Thoracic aorta (tissue), 2 donors: ENCODE measurements at regions not wholly inside any gene's neighbourhood (a gene's known extent, or its start where the extent isn't known, plus 50 kb on each side); places are given as distances from the start of the nearest gene placed in this dataset.

ENCODE experiments used
- ATAC-seq: fragments of 150-250 bp; one replicate; pipeline ENCODE4 v1.8.0; 2017; ENCODE audit warnings: low read depth; ENCODE audit not compliant: insufficient number of reproducible peaks, low FRiP score
- DNase-seq: peaks from one replicate; pipeline ENCODE4 v3.0.0-alpha.2; 2020; ENCODE audit warnings: low spot score
- H3K27ac ChIP-seq, 2 donors: fragments of 200-600 bp; sonication (generic); 1 replicate in 1 of 2; 2 replicates in 1 of 2; pipeline ENCODE4 v1.5.1; 2016; ENCODE audit warnings: mild to moderate bottlenecking in 2 of 2, moderate library complexity in 2 of 2
- H3K27me3 ChIP-seq: fragments of 200-600 bp; sonication (generic); replicated peaks from 2 replicates; pipeline ENCODE4 v1.6.0; 2016; ENCODE audit warnings: mild to moderate bottlenecking; ENCODE audit not compliant: insufficient read depth
- H3K36me3 ChIP-seq: fragments of 200-600 bp; sonication (generic); one replicate; pipeline ENCODE4 v1.5.1; 2016
- H3K4me1 ChIP-seq, 2 donors: fragments of 200-600 bp; sonication (generic); 1 replicate in 1 of 2; 2 replicates in 1 of 2; pipeline versions ENCODE4 v1.5.1 to v1.6.0; 2016; ENCODE audit warnings: low read depth in 2 of 2, mild to moderate bottlenecking in 1 of 2; ENCODE audit not compliant: control insufficient read depth in 1 of 2
- H3K4me3 ChIP-seq: fragments of 200-600 bp; sonication (generic); 2 replicates; pipeline ENCODE4 v1.5.1; 2016; ENCODE audit warnings: mild to moderate bottlenecking
- H3K9me3 ChIP-seq: fragments of 200-600 bp; sonication (generic); 2 replicates; pipeline ENCODE4 v1.5.1; 2016
- TF ChIP-seq, protein P1 (sequence below): fragments of 200-600 bp; sonication (generic); IDR thresholded peaks from one replicate; pipeline ENCODE4 v1.5.1; 2019; ENCODE audit warnings: antibody characterized with exemption

DNA sequence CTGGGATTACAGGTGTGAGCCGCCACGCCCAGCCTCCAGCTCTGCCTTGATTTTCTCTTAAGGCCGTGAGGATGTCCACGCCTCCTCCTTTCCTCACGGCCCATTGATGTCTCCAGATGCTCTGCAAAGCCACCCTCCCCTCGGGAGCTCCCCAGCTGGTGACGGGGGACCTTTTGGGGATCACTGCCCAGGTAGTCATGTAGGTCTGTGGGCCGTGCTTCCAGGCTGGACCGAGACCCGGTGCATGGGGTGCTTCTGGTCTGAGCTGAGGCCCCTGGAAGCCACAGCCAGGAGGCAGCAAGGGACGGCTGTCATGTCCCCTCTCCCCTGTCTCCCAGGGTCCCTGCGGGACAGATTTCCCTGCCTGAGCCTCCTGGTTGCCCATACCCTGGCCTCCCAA, 277.8 kb downstream of the SEC14L1 start:
- Histone ChIP-seq H3K4me3 (no peak overlapping the region), H3K9me3 (no peaks in the 10 kb centered on the region), H3K36me3 (no peaks in the 10 kb centered on the region), H3K27ac (no peak overlapping the region), H3K27me3 (no peaks in the 10 kb centered on the region), H3K4me1 (peaks cover 17 to 40% of the 10 kb centered on the region in 2 donors)
- DNase-seq (no peak), ATAC-seq (no peak)
- TF ChIP-seq, protein P1, sequence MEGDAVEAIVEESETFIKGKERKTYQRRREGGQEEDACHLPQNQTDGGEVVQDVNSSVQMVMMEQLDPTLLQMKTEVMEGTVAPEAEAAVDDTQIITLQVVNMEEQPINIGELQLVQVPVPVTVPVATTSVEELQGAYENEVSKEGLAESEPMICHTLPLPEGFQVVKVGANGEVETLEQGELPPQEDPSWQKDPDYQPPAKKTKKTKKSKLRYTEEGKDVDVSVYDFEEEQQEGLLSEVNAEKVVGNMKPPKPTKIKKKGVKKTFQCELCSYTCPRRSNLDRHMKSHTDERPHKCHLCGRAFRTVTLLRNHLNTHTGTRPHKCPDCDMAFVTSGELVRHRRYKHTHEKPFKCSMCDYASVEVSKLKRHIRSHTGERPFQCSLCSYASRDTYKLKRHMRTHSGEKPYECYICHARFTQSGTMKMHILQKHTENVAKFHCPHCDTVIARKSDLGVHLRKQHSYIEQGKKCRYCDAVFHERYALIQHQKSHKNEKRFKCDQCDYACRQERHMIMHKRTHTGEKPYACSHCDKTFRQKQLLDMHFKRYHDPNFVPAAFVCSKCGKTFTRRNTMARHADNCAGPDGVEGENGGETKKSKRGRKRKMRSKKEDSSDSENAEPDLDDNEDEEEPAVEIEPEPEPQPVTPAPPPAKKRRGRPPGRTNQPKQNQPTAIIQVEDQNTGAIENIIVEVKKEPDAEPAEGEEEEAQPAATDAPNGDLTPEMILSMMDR = no peak

DNA sequence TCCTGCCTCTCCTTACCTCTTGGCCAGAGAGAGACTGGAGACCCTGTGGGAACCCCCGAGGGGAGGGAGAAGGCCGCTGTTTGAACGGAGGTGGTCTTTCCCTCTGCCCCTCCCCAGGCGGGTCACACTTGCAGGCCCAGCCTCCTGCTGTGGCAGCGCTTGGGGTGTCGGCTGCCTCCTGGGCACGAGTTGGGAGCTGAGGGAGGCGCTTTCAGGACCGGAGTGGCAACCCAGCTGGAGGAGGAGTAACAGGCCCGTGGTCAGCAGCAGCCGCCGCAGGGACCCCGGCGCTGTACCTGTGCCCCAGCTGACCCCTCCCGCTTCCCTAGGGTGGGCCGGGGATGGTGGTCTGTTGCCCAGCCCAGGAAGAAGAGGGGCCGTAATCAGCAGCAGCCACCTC, 278.3 kb downstream of the SEC14L1 start:
- H3K4me1 ChIP-seq = peaks cover 18 to 43% of the 10 kb centered on the region in 2 donors
- H3K36me3 ChIP-seq = no peaks in the 10 kb centered on the region
- no peak for DNase-seq
- H3K27ac ChIP-seq = no peak overlapping the region
- no peak overlapping the region for H3K4me3 ChIP-seq
- no peaks in the 10 kb centered on the region for H3K9me3 ChIP-seq
- TF ChIP-seq, protein P1 = no peak
- no peaks in the 10 kb centered on the region for H3K27me3 ChIP-seq
- ATAC-seq = no peak

DNA sequence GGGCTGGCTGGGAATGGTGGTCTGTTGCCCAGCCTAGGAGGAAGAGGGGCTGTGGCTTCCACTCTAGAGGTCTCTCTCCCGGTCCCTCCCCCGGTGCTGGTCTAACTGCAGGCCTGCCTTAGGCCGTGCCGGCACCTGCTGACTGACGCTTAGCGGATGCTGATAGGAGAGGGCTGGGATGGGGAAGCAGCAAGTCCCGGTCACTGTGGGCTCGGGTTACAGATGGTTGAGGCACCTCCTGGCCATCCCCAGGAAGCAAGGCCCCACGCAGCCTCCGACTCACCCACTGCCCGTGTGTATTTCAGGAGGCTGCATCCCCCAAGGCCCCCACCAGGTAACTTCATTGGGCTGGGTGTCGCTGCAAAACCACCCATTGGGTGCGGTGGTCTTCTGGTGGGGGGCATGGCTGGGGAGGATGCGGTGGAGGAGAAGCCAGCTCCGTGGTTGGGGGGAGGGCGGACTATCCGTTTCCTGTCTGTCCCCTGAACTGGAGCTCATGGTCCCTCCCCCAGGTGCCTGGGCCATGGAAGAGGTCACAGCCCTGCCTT, 278.9 kb downstream of the SEC14L1 start:
- peaks cover 24 to 48% of the 10 kb centered on the region in 2 donors for H3K4me1 ChIP-seq
- DNase-seq (no peak), ATAC-seq (no peak)
- no peaks in the 10 kb centered on the region for H3K9me3 ChIP-seq
- H3K27ac ChIP-seq = no peak overlapping the region
- no peak overlapping the region for H3K4me3 ChIP-seq
- TF ChIP-seq, protein P1 = no peak
- no peaks in the 10 kb centered on the region for H3K27me3 ChIP-seq
- no peaks in the 10 kb centered on the region for H3K36me3 ChIP-seq

DNA sequence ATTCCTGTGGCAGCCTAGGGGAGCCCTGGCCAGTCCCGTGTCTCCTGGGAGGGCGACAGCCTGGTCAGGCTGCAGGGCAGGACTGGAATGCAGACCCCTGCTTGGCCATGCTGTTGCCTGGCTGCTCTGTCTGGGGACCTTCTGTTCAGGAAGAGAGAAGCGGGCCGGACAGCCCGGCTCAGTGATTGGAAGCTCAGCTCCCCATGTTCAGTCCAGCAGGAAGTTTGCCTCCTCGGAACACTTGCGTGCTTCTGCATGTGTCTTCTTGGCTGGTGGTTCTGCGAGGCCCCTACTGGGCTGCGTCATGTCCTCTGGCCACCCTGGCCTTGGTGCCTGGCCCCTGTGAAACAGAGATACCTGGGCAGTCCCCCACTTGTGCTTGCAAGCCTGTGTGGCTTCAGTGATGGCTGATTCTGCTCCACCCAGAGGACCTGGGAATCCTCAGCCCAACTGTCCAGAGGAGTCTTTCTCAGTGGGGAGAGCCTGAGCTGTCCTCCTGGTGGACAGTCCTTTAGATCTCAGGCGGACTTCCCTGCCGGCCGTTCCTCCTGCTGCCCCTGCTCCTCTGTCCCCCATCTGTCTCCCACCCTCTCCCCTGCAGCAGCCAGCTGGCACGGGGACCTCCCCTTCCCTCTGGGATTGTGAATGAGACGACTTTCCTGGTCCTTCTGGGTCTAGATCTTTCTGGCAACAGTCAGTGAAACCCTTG, 279.5 kb downstream of the SEC14L1 start:
- TF ChIP-seq, protein P1 = no peak
- Histone ChIP-seq H3K4me1 (peaks cover 30 to 55% of the 10 kb centered on the region in 2 donors), H3K36me3 (no peaks in the 10 kb centered on the region), H3K27me3 (no peaks in the 10 kb centered on the region), H3K4me3 (no peak overlapping the region), H3K27ac (no peak overlapping the region), H3K9me3 (no peaks in the 10 kb centered on the region)
- DNase-seq (no peak), ATAC-seq (no peak)

DNA sequence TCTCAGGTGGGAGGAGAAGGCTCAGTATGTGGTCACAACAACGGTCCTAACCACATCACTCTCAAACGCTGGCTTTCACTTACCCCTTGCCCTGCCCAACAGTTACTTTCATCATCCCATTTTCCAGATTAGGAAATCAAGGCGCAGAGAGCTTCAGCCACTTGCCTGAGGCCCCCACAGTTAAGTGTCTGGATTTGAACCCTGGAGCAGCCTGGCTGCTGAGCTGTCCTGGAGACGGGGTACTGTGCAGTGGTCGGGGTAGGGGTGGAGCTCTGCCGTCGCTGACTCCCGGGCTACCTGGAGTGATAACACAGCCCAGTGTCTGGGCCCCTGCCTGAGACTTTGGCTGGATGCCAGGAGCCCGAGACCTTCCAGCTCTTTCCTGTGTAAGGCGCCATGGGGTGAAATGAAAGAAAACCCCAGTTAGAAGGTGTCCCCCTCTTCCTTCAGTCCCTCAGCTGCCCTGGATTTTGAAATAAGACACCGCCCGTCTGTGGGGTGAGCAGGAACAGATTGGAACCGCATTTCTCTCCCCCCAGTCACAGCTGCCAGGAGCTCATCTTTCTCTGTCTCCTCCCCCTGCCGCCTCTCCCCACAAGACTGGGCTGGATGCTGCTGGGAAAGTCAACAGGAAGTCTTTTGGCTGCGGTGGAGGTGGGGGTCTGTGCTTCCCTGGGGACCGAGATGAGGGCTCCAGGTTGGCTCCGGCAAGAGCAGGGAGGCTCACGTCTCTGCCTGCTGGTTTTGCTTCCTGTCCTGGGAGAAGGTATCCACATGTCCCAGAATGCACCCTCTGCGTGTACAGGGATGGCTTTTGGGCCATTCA, 280.2 kb downstream of the SEC14L1 start:
- DNase-seq = no peak
- no peak for ATAC-seq
- H3K4me1 ChIP-seq = peaks cover 38 to 62% of the 10 kb centered on the region in 2 donors

More for the DNA sequence above, 280.2 kb downstream of the SEC14L1 start:
- TF ChIP-seq, protein P1 = no peak
- no peaks in the 10 kb centered on the region for H3K27me3 ChIP-seq
- H3K9me3 ChIP-seq = no peaks in the 10 kb centered on the region
- no peaks in the 10 kb centered on the region for H3K36me3 ChIP-seq
- H3K27ac ChIP-seq = no peak overlapping the region
- H3K4me3 ChIP-seq = peak overlapping the region; percentile 5
